ENCODE measurements at regions not wholly inside any gene's neighbourhood (a gene's known extent, or its start where the extent isn't known, plus 50 kb on each side); places are given as distances from the start of the nearest gene placed in this dataset.

- POLR2A ChIA-PET (ENCODE audit: low non-redundant PET): no interaction called here
- DNase-seq (ENCODE audit: low spot score): no peak
- CTCF ChIA-PET: interaction anchor here (0.7 kb wide), 2 partner anchors 89 to 395 kb away, joined by 3 to 4 read pairs; no protein-coding TSS in a partner anchor
- TF ChIP-seq CTCF (conservative IDR thresholded peaks at IDR 0.05; ENCODE audit: low read depth): no peak
- H3K27ac ChIP-seq: no peak overlapping the region
These were observed 61.1 kb upstream of the SMYD2 start for GRCh38 chr1:214219902-214220301.

- TF ChIP-seq CTCF (conservative IDR thresholded peaks at IDR 0.05; ENCODE audit: low read depth): no peak
- no peak overlapping the region for H3K27ac ChIP-seq
- CTCF ChIA-PET: interaction anchor here (0.7 kb wide), 2 partner anchors 90 to 98 kb away, joined by 3 read pairs; no protein-coding TSS in a partner anchor
- POLR2A ChIA-PET (ENCODE audit: low non-redundant PET): no interaction called here
- no peak for DNase-seq (ENCODE audit: low spot score)
These were observed 60.1 kb upstream of the SMYD2 start for GRCh38 chr1:214220891-214221290.

- DNase-seq (ENCODE audit: low spot score): no peak
- ChIA-PET POLR2A (ENCODE audit: low non-redundant PET) (no interaction called here), CTCF (interaction anchor here (1.8 kb wide), 1 partner anchor 104 kb away, joined by 5 read pairs; no protein-coding TSS in a partner anchor)
- TF ChIP-seq CTCF (conservative IDR thresholded peaks at IDR 0.05; ENCODE audit: low read depth): no peak
- H3K27ac ChIP-seq: no peak overlapping the region
These were observed 56.2 kb upstream of the SMYD2 start for GRCh38 chr1:214224611-214225354.

GRCh38 chr1:214228976-214229375 lies 52.0 kb upstream of the SMYD2 start:
- no peak overlapping the region for H3K27ac ChIP-seq
- DNase-seq (ENCODE audit: low spot score): no peak
- TF ChIP-seq CTCF (conservative IDR thresholded peaks at IDR 0.05; ENCODE audit: low read depth): no peak
- CTCF ChIA-PET: interaction anchor here (0.7 kb wide), 1 partner anchor 17 kb away, joined by 3 read pairs; no protein-coding TSS in a partner anchor
- POLR2A ChIA-PET (ENCODE audit: low non-redundant PET): no interaction called here

GRCh38 chr1:214229736-214230135 lies 51.2 kb upstream of the SMYD2 start:
- H3K27ac ChIP-seq: no peak overlapping the region
- CTCF ChIA-PET: no interaction called here
- POLR2A ChIA-PET (ENCODE audit: low non-redundant PET): no interaction called here
- TF ChIP-seq CTCF (conservative IDR thresholded peaks at IDR 0.05; ENCODE audit: low read depth): no peak
- no peak for DNase-seq (ENCODE audit: low spot score)
